Dedifferentiated amniotic fluid mesenchymal stem cell (primary cell): ENCODE measurements at regions not wholly inside any gene's neighbourhood (a gene's known extent, or its start where the extent isn't known, plus 50 kb on each side); places are given as distances from the start of the nearest gene placed in this dataset.

ENCODE experiments used
- DNase-seq: peaks from one replicate; pipeline ENCODE4 v3.0.0-alpha.2; 2016; ENCODE audit errors: extremely low spot score

- DNase-seq: peak; percentile 81
Observed at GRCh38 chr7:106166651-106167342, 54.7 kb upstream of the SYPL1 start.

- DNase-seq: peak; percentile 17
Observed at GRCh38 chr7:106165337-106165736, 53.2 kb upstream of the SYPL1 start.

GRCh38 chr7:106163257-106163656 is 51.1 kb upstream of the SYPL1 start:
- DNase-seq: no peak
